HT-29 (cell line): ENCODE measurements at regions not wholly inside any gene's neighbourhood (a gene's known extent, or its start where the extent isn't known, plus 50 kb on each side); places are given as distances from the start of the nearest gene placed in this dataset.

Source experiments
- DNase-seq: peaks from one replicate; pipeline ENCODE4 v3.0.0-alpha.2; 2015; ENCODE audit warnings: low spot score

- no peak for DNase-seq
These were observed 941.6 kb upstream of the CHORDC1 start for GRCh38 chr11:91164452-91164822.

GRCh38 chr11:91163619-91164451 is 941.0 kb upstream of the CHORDC1 start:
- DNase-seq, result no peak

GRCh38 chr11:91160661-91161060 is 937.8 kb upstream of the CHORDC1 start:
- DNase-seq, result no peak

- no peak for DNase-seq
These were observed 936.2 kb upstream of the CHORDC1 start for GRCh38 chr11:91158891-91159537.

GRCh38 chr11:91158297-91158696 is 935.4 kb upstream of the CHORDC1 start:
- DNase-seq, result no peak

GRCh38 chr11:91156041-91156440 is 933.2 kb upstream of the CHORDC1 start:
- no peak for DNase-seq

GRCh38 chr11:91147885-91148284 is 925.0 kb upstream of the CHORDC1 start:
- no peak for DNase-seq

- DNase-seq, result no peak
These were observed 918.8 kb upstream of the CHORDC1 start for GRCh38 chr11:91141655-91142054.

- DNase-seq, result no peak
These were observed 913.8 kb upstream of the CHORDC1 start for GRCh38 chr11:91136631-91137030.

- DNase-seq, result no peak
These were observed 910.5 kb upstream of the CHORDC1 start for GRCh38 chr11:91133361-91133760.

GRCh38 chr11:91129596-91129995 is 906.7 kb upstream of the CHORDC1 start:
- DNase-seq, result no peak

- no peak for DNase-seq
These were observed 901.5 kb upstream of the CHORDC1 start for GRCh38 chr11:91124363-91124762.

- no peak for DNase-seq
These were observed 892.3 kb upstream of the CHORDC1 start for GRCh38 chr11:91115116-91115515.

GRCh38 chr11:91104237-91104636 is 881.4 kb upstream of the CHORDC1 start:
- DNase-seq, result no peak

GRCh38 chr11:91100427-91100826 is 877.6 kb upstream of the CHORDC1 start:
- DNase-seq, result no peak

GRCh38 chr11:91097083-91097482 is 874.2 kb upstream of the CHORDC1 start:
- DNase-seq, result no peak

GRCh38 chr11:91093141-91093540 is 870.3 kb upstream of the CHORDC1 start:
- DNase-seq, result no peak

GRCh38 chr11:91091563-91091962 is 868.7 kb upstream of the CHORDC1 start:
- no peak for DNase-seq

GRCh38 chr11:91086028-91086427 is 863.2 kb upstream of the CHORDC1 start:
- no peak for DNase-seq

GRCh38 chr11:91082255-91082654 is 859.4 kb upstream of the CHORDC1 start:
- DNase-seq, result no peak

- DNase-seq, result no peak
These were observed 858.7 kb upstream of the CHORDC1 start for GRCh38 chr11:91081440-91082043.

GRCh38 chr11:91078221-91078620 is 855.4 kb upstream of the CHORDC1 start:
- DNase-seq, result no peak
